ENCODE measurements at regions not wholly inside any gene's neighbourhood (a gene's known extent, or its start where the extent isn't known, plus 50 kb on each side); places are given as distances from the start of the nearest gene placed in this dataset.
A peak's percentile ranks its signal among the peaks of the same experiment; 100 is the strongest.
"Not testable (repeated sequence)": the region's sequence is repeated elsewhere in the genome, so short reads cannot be mapped to it uniquely, and the experiment has no call there.

DNA sequence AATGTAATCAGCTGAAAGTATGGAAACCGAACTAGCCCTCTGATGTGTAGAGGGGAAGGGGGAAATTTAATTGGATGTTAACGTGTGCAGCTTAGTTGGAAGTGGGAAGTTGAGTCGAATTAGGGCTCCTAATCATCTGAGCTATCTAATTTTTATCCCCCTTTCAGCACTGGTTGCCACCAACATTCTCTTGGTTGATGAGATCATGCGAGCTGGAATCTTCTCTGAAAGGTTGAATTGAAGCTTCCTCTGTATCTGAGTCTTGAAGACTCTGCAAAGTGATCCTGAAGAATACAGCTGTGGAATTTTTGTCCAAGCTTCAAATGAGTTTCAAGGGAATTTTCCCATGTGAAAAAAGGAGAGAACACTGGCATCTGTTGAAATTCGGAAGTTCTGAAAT lies 109.8 kb upstream of the VKORC1L1 start:
- Mint-ChIP-seq H3K4me1 (peaks cover 7 to 13% (median 11%) of the 10 kb centered on the region in 3 donors), H3K36me3 (peaks cover 21% of the 10 kb centered on the region), H3K27ac (peak overlapping the region; percentile 72 to 77)
- H3K27me3 ChIP-seq (replicated peaks in 1 of 2; ENCODE audit: control insufficient read depth in 2 of 2, extremely low read depth in 1 of 2, insufficient read depth in 2 of 2, low read length in 1 of 2); ATAC-seq (replicated peaks in 1 of 4); H3K9me3 ChIP-seq; H3K27me3 Mint-ChIP-seq; H3K4me1 ChIP-seq (ENCODE audit: control insufficient read depth in 1 of 2, extremely low read depth in 1 of 2, insufficient read depth in 2 of 2, low read length in 2 of 2); CTCF ChIA-PET; H3K4me3 Mint-ChIP-seq; POLR2A ChIA-PET; H3K9me3 Mint-ChIP-seq; H3K27ac ChIP-seq (ENCODE audit: low read length); H3K4me3 ChIP-seq (ENCODE audit: control insufficient read depth in 1 of 2, extremely low read depth in 1 of 2, low read length in 1 of 2); DNase-seq: not testable (repeated sequence)
- WGBS (ENCODE audit: insufficient coverage): 80% methylated on average over 2 of the region's 5 CpGs
- H3K36me3 ChIP-seq (ENCODE audit: control insufficient read depth in 2 of 2, extremely low read depth in 1 of 2, insufficient read depth in 1 of 2, low read length in 1 of 2): peaks cover 0 to 15% of the 10 kb centered on the region in 2 donors

- H3K9me3 ChIP-seq; POLR2A ChIA-PET; H3K36me3 Mint-ChIP-seq; H3K27me3 ChIP-seq (replicated peaks in 1 of 2; ENCODE audit: control insufficient read depth in 2 of 2, extremely low read depth in 1 of 2, insufficient read depth in 2 of 2, low read length in 1 of 2); H3K36me3 ChIP-seq (ENCODE audit: control insufficient read depth in 2 of 2, extremely low read depth in 1 of 2, insufficient read depth in 1 of 2, low read length in 1 of 2); H3K27me3 Mint-ChIP-seq; H3K9me3 Mint-ChIP-seq: not testable (repeated sequence)
- DNase-seq (peak; percentile 83 to 96 (median 93)), ATAC-seq (replicated peaks in 1 of 4) (peak; percentile 95 to 97 (median 96))
- CTCF ChIA-PET: interaction anchor here (0.5 to 0.6 kb wide), 2 partner anchors 363 to 381 kb away, joined by 3 to 4 read pairs; no protein-coding TSS in a partner anchor
- Mint-ChIP-seq H3K4me1 (peaks cover 9 to 21% (median 11%) of the 10 kb centered on the region in 3 donors), H3K27ac (peak overlapping the region; percentile 88 to 94), H3K4me3 (peak overlapping the region; percentile 89 to 90 (median 89))
- under 1% methylated on average over 29 of the region's 44 CpGs for WGBS (ENCODE audit: insufficient coverage)
- H3K27ac ChIP-seq (ENCODE audit: low read length): peak overlapping the region; percentile 88
- H3K4me3 ChIP-seq (ENCODE audit: control insufficient read depth in 1 of 2, extremely low read depth in 1 of 2, low read length in 1 of 2): peak overlapping the region; percentile 66 to 73
- H3K4me1 ChIP-seq (ENCODE audit: control insufficient read depth in 1 of 2, extremely low read depth in 1 of 2, insufficient read depth in 2 of 2, low read length in 2 of 2): peaks cover 0 to 13% of the 10 kb centered on the region in 2 experiments
Measured at GRCh38 chr7:65770473-65771225, 102.2 kb upstream of the VKORC1L1 start.

DNA sequence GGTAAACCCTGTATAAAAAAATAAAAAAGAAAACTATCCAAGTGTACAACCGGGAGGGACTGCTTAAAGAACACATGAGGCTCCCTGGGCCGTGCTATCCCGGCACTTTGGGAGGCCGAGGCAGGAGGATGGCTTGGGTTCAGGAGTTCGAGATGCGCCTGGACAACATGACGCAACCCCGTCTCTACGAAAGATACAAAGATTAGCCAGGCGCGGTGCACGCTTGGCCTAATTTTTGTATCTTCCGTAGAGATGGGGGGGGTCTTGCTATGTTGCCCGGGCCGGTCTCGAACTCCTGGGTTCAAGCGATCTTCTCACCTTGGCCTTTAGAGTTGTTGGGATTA lies 101.7 kb upstream of the VKORC1L1 start:
- H3K36me3 Mint-ChIP-seq; H3K9me3 Mint-ChIP-seq; CTCF ChIA-PET; H3K27me3 ChIP-seq (replicated peaks in 1 of 2; ENCODE audit: control insufficient read depth in 2 of 2, extremely low read depth in 1 of 2, insufficient read depth in 2 of 2, low read length in 1 of 2); H3K9me3 ChIP-seq; H3K36me3 ChIP-seq (ENCODE audit: control insufficient read depth in 2 of 2, extremely low read depth in 1 of 2, insufficient read depth in 1 of 2, low read length in 1 of 2); H3K27me3 Mint-ChIP-seq; ATAC-seq (replicated peaks in 1 of 4); POLR2A ChIA-PET; DNase-seq: not testable (repeated sequence)
- Mint-ChIP-seq H3K27ac (peak overlapping the region; percentile 88 to 94), H3K4me3 (peak overlapping the region; percentile 89 to 90 (median 89)), H3K4me1 (peaks cover 9 to 21% (median 11%) of the 10 kb centered on the region in 3 donors)
- Histone ChIP-seq H3K4me1 (ENCODE audit: control insufficient read depth in 1 of 2, extremely low read depth in 1 of 2, insufficient read depth in 2 of 2, low read length in 2 of 2) (peaks cover 0 to 13% of the 10 kb centered on the region in 2 experiments), H3K27ac (ENCODE audit: low read length) (peak overlapping the region; percentile 88), H3K4me3 (ENCODE audit: control insufficient read depth in 1 of 2, extremely low read depth in 1 of 2, low read length in 1 of 2) (peak overlapping the region; percentile 42 to 73)
- 100% methylated on average over 9 of the region's 17 CpGs for WGBS (ENCODE audit: insufficient coverage)

DNA sequence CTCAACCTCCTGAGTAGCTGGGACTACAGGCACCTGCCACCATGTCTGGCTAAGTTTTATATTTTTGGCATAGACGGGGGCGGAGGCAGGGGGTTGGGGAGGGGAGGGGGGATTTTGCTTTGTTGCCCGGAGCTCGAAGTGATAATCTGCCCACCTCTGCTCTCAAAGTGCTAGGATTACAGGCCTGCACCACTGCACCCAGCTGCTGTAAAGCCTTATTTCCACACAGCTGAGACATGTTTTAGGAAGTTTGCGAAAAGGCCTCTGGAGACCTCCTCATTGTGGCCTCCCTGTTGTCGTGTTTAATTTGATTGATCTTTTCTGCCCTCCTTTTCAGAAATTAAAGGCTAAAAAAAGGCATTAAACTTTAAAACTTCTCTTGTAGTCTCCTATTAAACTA lies 96.2 kb upstream of the VKORC1L1 start:
- CTCF ChIA-PET; H3K4me1 ChIP-seq (ENCODE audit: control insufficient read depth in 1 of 2, extremely low read depth in 1 of 2, insufficient read depth in 2 of 2, low read length in 2 of 2); H3K27me3 Mint-ChIP-seq; H3K27ac ChIP-seq (ENCODE audit: low read length); POLR2A ChIA-PET; H3K9me3 ChIP-seq; H3K27ac Mint-ChIP-seq; H3K36me3 ChIP-seq (ENCODE audit: control insufficient read depth in 2 of 2, extremely low read depth in 1 of 2, insufficient read depth in 1 of 2, low read length in 1 of 2); H3K4me3 ChIP-seq (ENCODE audit: control insufficient read depth in 1 of 2, extremely low read depth in 1 of 2, low read length in 1 of 2); H3K4me3 Mint-ChIP-seq; H3K27me3 ChIP-seq (replicated peaks in 1 of 2; ENCODE audit: control insufficient read depth in 2 of 2, extremely low read depth in 1 of 2, insufficient read depth in 2 of 2, low read length in 1 of 2); H3K4me1 Mint-ChIP-seq; DNase-seq; ATAC-seq (replicated peaks in 1 of 4); H3K36me3 Mint-ChIP-seq; H3K9me3 Mint-ChIP-seq: not testable (repeated sequence)
- no CpG with 5 or more reads among the region's 6 CpGs for WGBS (ENCODE audit: insufficient coverage)

- H3K36me3 Mint-ChIP-seq; H3K4me1 Mint-ChIP-seq; H3K4me3 Mint-ChIP-seq; H3K36me3 ChIP-seq (ENCODE audit: control insufficient read depth in 2 of 2, extremely low read depth in 1 of 2, insufficient read depth in 1 of 2, low read length in 1 of 2); H3K27ac Mint-ChIP-seq; H3K4me3 ChIP-seq (ENCODE audit: control insufficient read depth in 1 of 2, extremely low read depth in 1 of 2, low read length in 1 of 2); DNase-seq; H3K27me3 Mint-ChIP-seq; H3K27ac ChIP-seq (ENCODE audit: low read length); CTCF ChIA-PET; ATAC-seq (replicated peaks in 1 of 4); H3K27me3 ChIP-seq (replicated peaks in 1 of 2; ENCODE audit: control insufficient read depth in 2 of 2, extremely low read depth in 1 of 2, insufficient read depth in 2 of 2, low read length in 1 of 2); H3K9me3 Mint-ChIP-seq; H3K9me3 ChIP-seq; POLR2A ChIA-PET; H3K4me1 ChIP-seq (ENCODE audit: control insufficient read depth in 1 of 2, extremely low read depth in 1 of 2, insufficient read depth in 2 of 2, low read length in 2 of 2): not testable (repeated sequence)
- WGBS (ENCODE audit: insufficient coverage): no CpG with 5 or more reads among the region's 5 CpGs
Measured at GRCh38 chr7:65789943-65790342, 82.9 kb upstream of the VKORC1L1 start.

DNA sequence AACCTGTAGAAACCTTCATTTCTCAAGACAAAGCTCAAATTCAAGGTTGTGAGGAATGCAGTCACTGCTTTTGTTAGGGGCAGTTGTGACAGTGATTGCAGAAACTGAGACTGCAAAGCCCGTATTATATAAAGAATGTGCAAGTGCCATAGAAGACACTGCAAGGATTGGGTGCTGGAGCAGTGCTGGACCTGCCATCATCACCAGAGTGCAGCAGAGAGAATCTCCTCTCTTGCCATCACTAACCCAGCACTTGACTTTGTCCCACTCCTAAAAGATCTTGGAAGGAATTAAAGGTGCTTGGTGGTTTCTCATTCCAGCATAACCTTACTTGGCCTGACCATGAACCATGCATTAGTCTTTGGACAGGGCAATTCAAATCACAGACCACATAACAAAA lies 81.1 kb upstream of the VKORC1L1 start:
- H3K36me3 ChIP-seq (ENCODE audit: control insufficient read depth in 2 of 2, extremely low read depth in 1 of 2, insufficient read depth in 1 of 2, low read length in 1 of 2); CTCF ChIA-PET; H3K36me3 Mint-ChIP-seq; H3K9me3 ChIP-seq; H3K4me1 Mint-ChIP-seq; H3K27me3 Mint-ChIP-seq; H3K27ac ChIP-seq (ENCODE audit: low read length); H3K4me1 ChIP-seq (ENCODE audit: control insufficient read depth in 1 of 2, extremely low read depth in 1 of 2, insufficient read depth in 2 of 2, low read length in 2 of 2); H3K27ac Mint-ChIP-seq; H3K27me3 ChIP-seq (replicated peaks in 1 of 2; ENCODE audit: control insufficient read depth in 2 of 2, extremely low read depth in 1 of 2, insufficient read depth in 2 of 2, low read length in 1 of 2); H3K4me3 Mint-ChIP-seq; DNase-seq; ATAC-seq (replicated peaks in 1 of 4); H3K4me3 ChIP-seq (ENCODE audit: control insufficient read depth in 1 of 2, extremely low read depth in 1 of 2, low read length in 1 of 2); H3K9me3 Mint-ChIP-seq; POLR2A ChIA-PET: not testable (repeated sequence)
- WGBS (ENCODE audit: insufficient coverage): no CpG with 5 or more reads among the region's 1 CpG

- H3K4me1 Mint-ChIP-seq; H3K4me3 ChIP-seq (ENCODE audit: control insufficient read depth in 1 of 2, extremely low read depth in 1 of 2, low read length in 1 of 2); H3K27ac ChIP-seq (ENCODE audit: low read length); POLR2A ChIA-PET; H3K36me3 ChIP-seq (ENCODE audit: control insufficient read depth in 2 of 2, extremely low read depth in 1 of 2, insufficient read depth in 1 of 2, low read length in 1 of 2); DNase-seq; H3K27me3 Mint-ChIP-seq; ATAC-seq (replicated peaks in 1 of 4); CTCF ChIA-PET; H3K4me1 ChIP-seq (ENCODE audit: control insufficient read depth in 1 of 2, extremely low read depth in 1 of 2, insufficient read depth in 2 of 2, low read length in 2 of 2); H3K27me3 ChIP-seq (replicated peaks in 1 of 2; ENCODE audit: control insufficient read depth in 2 of 2, extremely low read depth in 1 of 2, insufficient read depth in 2 of 2, low read length in 1 of 2); H3K9me3 ChIP-seq; H3K9me3 Mint-ChIP-seq; H3K36me3 Mint-ChIP-seq; H3K27ac Mint-ChIP-seq; H3K4me3 Mint-ChIP-seq: not testable (repeated sequence)
- no CpG with 5 or more reads among the region's 4 CpGs for WGBS (ENCODE audit: insufficient coverage)
Measured at GRCh38 chr7:65792726-65793125, 80.1 kb upstream of the VKORC1L1 start.
